K562 (cell line): ENCODE measurements at regions not wholly inside any gene's neighbourhood (a gene's known extent, or its start where the extent isn't known, plus 50 kb on each side); places are given as distances from the start of the nearest gene placed in this dataset.

Experiments used
- ARNT ChIP-seq, 2 experiments: fragments of 450-650 bp; IDR thresholded peaks; 2 replicates each; pipeline ENCODE4 v1.6.1; 2016; ENCODE audit warnings: mild to moderate bottlenecking in 1 of 2
- ATF3 ChIP-seq, 2 experiments: fragments of 450-650 bp in 1 of 2; sonication (generic) in 1 of 2; formaldehyde crosslinking in 1 of 2; IDR thresholded peaks in 1 of 2; conservative IDR thresholded peaks in 1 of 2; 2 replicates each; pipeline versions ENCODE4 v1.6.1 to v1.8.1; 2016 to 2023; ENCODE audit warnings: mild to moderate bottlenecking in 2 of 2, moderate library complexity in 2 of 2, inconsistent platforms in 1 of 2, missing genetic modification reagents in 1 of 2
- BRD4 ChIP-seq: fragments of 200-600 bp; sonication (generic); IDR thresholded peaks from 2 replicates; pipeline ENCODE4 v1.6.1; 2017; ENCODE audit warnings: inconsistent platforms
- CTCF ChIP-seq, 3 experiments: IDR thresholded peaks in 2 of 3; conservative IDR thresholded peaks in 1 of 3; 2 replicates each; pipeline ENCODE4 v1.5.1; 2011 to 2012; ENCODE audit warnings: low read length in 3 of 3, mild to moderate bottlenecking in 3 of 3, control low read depth in 2 of 3, improper control_type of control experiment in 1 of 3, inconsistent platforms in 1 of 3, low read depth in 1 of 3, mixed read lengths in 1 of 3, moderate library complexity in 1 of 3; ENCODE audit not compliant: insufficient read depth in 2 of 3
- E2F3 ChIP-seq: fragments of 250-450 bp; sonication (Bioruptor Pico); IDR thresholded peaks from 2 replicates; pipeline ENCODE4 v1.4.0; 2020; ENCODE audit warnings: mild to moderate bottlenecking
- E2F5 ChIP-seq: sonication (generic); formaldehyde crosslinking; IDR thresholded peaks from 2 replicates; pipeline ENCODE4 v1.8.0; 2022; ENCODE audit warnings: mild to moderate bottlenecking, missing genetic modification reagents
- HEY1 ChIP-seq: fragments of 250-450 bp; sonication (Bioruptor Pico); IDR thresholded peaks from 2 replicates; pipeline ENCODE4 v1.5.0; 2020; ENCODE audit warnings: mild to moderate bottlenecking, moderate library complexity, borderline replicate concordance
- IFI16 ChIP-seq: fragments of 250-450 bp; sonication (Bioruptor Pico); IDR thresholded peaks from 2 replicates; pipeline ENCODE4 v2.1.2; 2022; ENCODE audit warnings: mild to moderate bottlenecking, inconsistent platforms
- NCOA2 ChIP-seq, 2 experiments: fragments of 450-650 bp; IDR thresholded peaks; 2 replicates each; pipeline ENCODE4 v1.6.1; 2018; ENCODE audit warnings: mild to moderate bottlenecking in 2 of 2, moderate library complexity in 1 of 2; ENCODE audit not compliant: partially characterized antibody in 2 of 2
- POLR2A ChIP-seq: fragments of 450-650 bp; conservative IDR thresholded peaks from 2 replicates; pipeline ENCODE4 v1.6.1; 2016
- SIN3A ChIP-seq, 2 experiments: fragments of 150-350 bp in 1 of 2; IDR thresholded peaks; 2 replicates each; pipeline ENCODE4 v1.6.1; 2011 to 2016; ENCODE audit warnings: borderline replicate concordance in 2 of 2, low read depth in 2 of 2, low read length in 2 of 2, mild to moderate bottlenecking in 2 of 2, moderate library complexity in 2 of 2; ENCODE audit not compliant: control insufficient read depth in 1 of 2
- ZNF589 ChIP-seq: fragments of 200-800 bp; sonication (Bioruptor generic); IDR thresholded peaks from 2 replicates; pipeline ENCODE4 v1.6.1; 2016; ENCODE audit warnings: low read depth, missing genetic modification characterization, missing compliant biosample characterization

- TF ChIP-seq HEY1 (CRISPR knock-in tag) (no peak), E2F5 (CRISPR knock-in tag) (no peak), ZNF589 (no peak), CTCF (IDR thresholded peaks at IDR 0.05 in 2 of 3, conservative IDR thresholded peaks at IDR 0.05 in 1 of 3; ENCODE audit: insufficient read depth in 2 of 3, low read depth in 1 of 3, low read length in 3 of 3) (no peak), ATF3 (IDR thresholded peaks at IDR 0.05) (no peak), ATF3 (CRISPR knock-in tag; conservative IDR thresholded peaks at IDR 0.05) (no peak), NCOA2 (IDR thresholded peaks at IDR 0.05; ENCODE audit: partially characterized antibody in 2 of 2) (no peak), ARNT (IDR thresholded peaks at IDR 0.05) (no peak), BRD4 (no peak), POLR2A (no peak), IFI16 (no peak), E2F3 (CRISPR knock-in tag) (no peak), SIN3A (IDR thresholded peaks at IDR 0.05; ENCODE audit: borderline replicate concordance in 2 of 2, control insufficient read depth in 1 of 2, low read depth in 2 of 2, low read length in 2 of 2) (no peak)
Observed at GRCh38 chr10:5271526-5271925, 74.9 kb downstream of the AKR1C4 start.
